Cardiac fibroblast (primary cell): ENCODE measurements at regions not wholly inside any gene's neighbourhood (a gene's known extent, or its start where the extent isn't known, plus 50 kb on each side); places are given as distances from the start of the nearest gene placed in this dataset.

ENCODE experiments used
- DNase-seq, 2 donors: peaks; one replicate each; pipeline versions ENCODE4 v3.0.0 to v3.0.0-alpha.2; 2010; ENCODE audit warnings: low read depth in 2 of 2
- H3K4me3 ChIP-seq, 2 donors: replicated peaks in 1 of 2; 1 replicate in 1 of 2; 2 replicates in 1 of 2; pipeline ENCODE4 v1.5.1; 2011; ENCODE audit warnings: low read depth in 2 of 2, low read length in 2 of 2, mild to moderate bottlenecking in 2 of 2, moderate library complexity in 1 of 2
- CTCF ChIP-seq: IDR thresholded peaks from one replicate; pipeline ENCODE4 v1.5.1; 2011; ENCODE audit warnings: low read depth, mild to moderate bottlenecking, low read length, inconsistent platforms

GRCh38 chr18:27772081-27772480 is 404.8 kb downstream of the CDH2 start:
- no peak overlapping the region for H3K4me3 ChIP-seq
- DNase-seq = no peak
- no peak for TF ChIP-seq CTCF

GRCh38 chr18:27771571-27771970 is 405.4 kb downstream of the CDH2 start:
- no peak for DNase-seq
- no peak overlapping the region for H3K4me3 ChIP-seq
- no peak for TF ChIP-seq CTCF

- DNase-seq = no peak
- TF ChIP-seq CTCF = no peak
- no peak overlapping the region for H3K4me3 ChIP-seq
Observed at GRCh38 chr18:27769152-27769551, 407.8 kb downstream of the CDH2 start.

GRCh38 chr18:27763936-27764335 is 413.0 kb downstream of the CDH2 start:
- peak in 1 of 2 donors; percentile 20 for DNase-seq
- H3K4me3 ChIP-seq = no peak overlapping the region
- no peak for TF ChIP-seq CTCF

- DNase-seq = peak in 1 of 2 donors; percentile 12
- no peak overlapping the region for H3K4me3 ChIP-seq
- no peak for TF ChIP-seq CTCF
Observed at GRCh38 chr18:27763341-27763740, 413.6 kb downstream of the CDH2 start.

- H3K4me3 ChIP-seq = no peak overlapping the region
- peak in 1 of 2 donors; percentile 14 for DNase-seq
- no peak for TF ChIP-seq CTCF
Observed at GRCh38 chr18:27762054-27762453, 414.9 kb downstream of the CDH2 start.

- H3K4me3 ChIP-seq = no peak overlapping the region
- DNase-seq = no peak
- no peak for TF ChIP-seq CTCF
Observed at GRCh38 chr18:27752944-27753343, 424.0 kb downstream of the CDH2 start.
